ENCODE measurements at regions not wholly inside any gene's neighbourhood (a gene's known extent, or its start where the extent isn't known, plus 50 kb on each side); places are given as distances from the start of the nearest gene placed in this dataset.

GRCh38 chr18:49693717-49694005, 119.7 kb downstream of the ACAA2 start:
- TF ChIP-seq CTCF (tag by site-specific recombination; IDR thresholded peaks at IDR 0.05) (no peak), ZBTB26 (tag by site-specific recombination; optimal IDR thresholded peaks at IDR 0.05) (no peak)

Measured in HEK293 (cell line).